ENCODE measurements at regions not wholly inside any gene's neighbourhood (a gene's known extent, or its start where the extent isn't known, plus 50 kb on each side); places are given as distances from the start of the nearest gene placed in this dataset.

DNA sequence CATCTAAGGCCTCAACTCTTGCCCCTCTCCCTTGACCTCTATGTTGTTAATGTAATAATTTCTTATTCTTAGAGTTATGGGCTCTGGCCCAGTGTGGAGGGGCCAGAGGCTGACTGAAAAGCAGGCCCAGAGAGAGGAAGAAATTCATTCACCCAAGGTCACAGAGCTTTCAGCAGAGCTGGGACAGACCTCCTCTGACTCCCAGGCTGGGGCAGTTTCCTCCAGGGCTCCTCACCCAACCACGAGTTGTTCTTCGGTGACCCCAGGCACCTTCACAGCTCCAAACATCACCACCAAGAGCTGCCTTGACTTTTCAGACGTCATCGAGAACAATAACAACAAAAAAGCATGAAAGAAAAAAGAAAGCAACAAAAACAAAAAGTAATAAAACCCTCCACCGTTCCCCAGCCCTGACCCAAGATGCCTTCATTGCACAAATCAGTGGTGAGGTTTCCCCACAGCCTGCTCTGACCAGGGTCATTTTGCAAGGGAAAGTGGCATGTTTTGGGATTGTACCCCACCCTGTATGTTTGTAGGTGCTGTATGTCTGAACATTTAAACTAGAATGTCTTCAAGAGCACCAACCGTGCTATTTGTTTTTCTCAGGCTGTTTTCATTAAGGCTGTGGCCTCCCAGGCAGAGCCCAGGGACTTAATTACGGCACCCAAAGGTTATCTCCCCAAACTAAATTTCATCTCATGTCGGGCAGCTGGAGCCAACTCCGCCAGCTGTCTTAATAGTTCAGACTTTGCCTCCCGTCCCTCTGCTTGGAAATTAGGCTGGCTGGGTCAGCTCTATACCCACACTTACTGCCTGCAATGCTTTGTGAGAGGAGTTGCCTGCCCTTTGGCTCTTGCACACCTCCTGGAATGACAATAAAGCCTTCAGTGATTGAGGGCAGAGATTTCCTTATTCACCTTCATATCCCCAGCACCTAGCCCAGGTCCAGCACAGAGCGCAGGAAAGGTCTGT is 173.8 kb downstream of the RPLP1 start:
- TF ChIP-seq, protein P1, sequence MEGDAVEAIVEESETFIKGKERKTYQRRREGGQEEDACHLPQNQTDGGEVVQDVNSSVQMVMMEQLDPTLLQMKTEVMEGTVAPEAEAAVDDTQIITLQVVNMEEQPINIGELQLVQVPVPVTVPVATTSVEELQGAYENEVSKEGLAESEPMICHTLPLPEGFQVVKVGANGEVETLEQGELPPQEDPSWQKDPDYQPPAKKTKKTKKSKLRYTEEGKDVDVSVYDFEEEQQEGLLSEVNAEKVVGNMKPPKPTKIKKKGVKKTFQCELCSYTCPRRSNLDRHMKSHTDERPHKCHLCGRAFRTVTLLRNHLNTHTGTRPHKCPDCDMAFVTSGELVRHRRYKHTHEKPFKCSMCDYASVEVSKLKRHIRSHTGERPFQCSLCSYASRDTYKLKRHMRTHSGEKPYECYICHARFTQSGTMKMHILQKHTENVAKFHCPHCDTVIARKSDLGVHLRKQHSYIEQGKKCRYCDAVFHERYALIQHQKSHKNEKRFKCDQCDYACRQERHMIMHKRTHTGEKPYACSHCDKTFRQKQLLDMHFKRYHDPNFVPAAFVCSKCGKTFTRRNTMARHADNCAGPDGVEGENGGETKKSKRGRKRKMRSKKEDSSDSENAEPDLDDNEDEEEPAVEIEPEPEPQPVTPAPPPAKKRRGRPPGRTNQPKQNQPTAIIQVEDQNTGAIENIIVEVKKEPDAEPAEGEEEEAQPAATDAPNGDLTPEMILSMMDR (conservative IDR thresholded peaks at IDR 0.05 in 1 of 2, IDR thresholded peaks at IDR 0.05 in 1 of 2; ENCODE audit: low read depth in 1 of 2, low read length in 2 of 2), result no peak
- no peak for TF ChIP-seq EZH2 (IDR thresholded peaks at IDR 0.05; ENCODE audit: low read length, missing control alignments)
